ENCODE measurements at regions not wholly inside any gene's neighbourhood (a gene's known extent, or its start where the extent isn't known, plus 50 kb on each side); places are given as distances from the start of the nearest gene placed in this dataset.

GRCh38 chr4:98794565-98795205 lies 134.2 kb downstream of the EIF4E start:
- POLR2A ChIA-PET, result interaction anchor here (0.6 kb wide), 2 partner anchors 94 to 97 kb away, joined by 3 read pairs; no protein-coding TSS in a partner anchor
- Mint-ChIP-seq H3K27ac (no peak overlapping the region), H3K4me1 (ENCODE audit: low read depth) (peaks cover 15% of the 10 kb centered on the region), H3K27me3 (no peaks in the 10 kb centered on the region), H3K4me3 (no peak overlapping the region), H3K36me3 (ENCODE audit: low read depth) (no peaks in the 10 kb centered on the region), H3K9me3 (no peaks in the 10 kb centered on the region)
- TF ChIP-seq CTCF (IDR thresholded peaks at IDR 0.05), result no peak
- intact Hi-C loops (cut with micrococcal nuclease), result no loop called here
- CTCF ChIA-PET, result no interaction called here
- DNase-seq, result peak; percentile 59
- peak; percentile 91 for ATAC-seq

DNA sequence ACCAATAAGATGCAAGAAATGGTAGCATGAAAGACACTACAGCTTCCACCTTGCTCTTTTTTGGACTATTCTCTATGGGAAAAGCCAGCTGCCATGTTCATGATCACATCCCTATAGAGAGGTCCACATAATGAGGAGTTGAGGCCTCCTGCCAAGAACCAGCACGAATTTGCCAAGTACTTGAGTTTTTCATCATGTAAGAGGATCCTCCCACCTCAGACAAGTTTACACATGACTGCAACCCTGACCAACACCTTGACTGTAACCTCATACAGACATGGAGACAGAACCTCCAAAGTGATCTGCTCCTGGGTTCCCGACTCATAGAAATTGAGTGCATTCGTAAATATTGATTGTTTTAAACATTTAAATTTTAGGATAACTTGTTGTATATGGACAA lies 135.2 kb upstream of the TSPAN5 start:
- H3K36me3 Mint-ChIP-seq (ENCODE audit: low read depth), result no peaks in the 10 kb centered on the region
- no peaks in the 10 kb centered on the region for H3K27me3 Mint-ChIP-seq
- CTCF ChIA-PET, result no interaction called here
- peaks cover 15% of the 10 kb centered on the region for H3K4me1 Mint-ChIP-seq (ENCODE audit: low read depth)
- DNase-seq (no peak), ATAC-seq (no peak)
- POLR2A ChIA-PET, result no interaction called here
- H3K9me3 Mint-ChIP-seq, result no peaks in the 10 kb centered on the region
- no peak overlapping the region for H3K27ac Mint-ChIP-seq
- intact Hi-C loops (cut with micrococcal nuclease), result no loop called here
- no peak overlapping the region for H3K4me3 Mint-ChIP-seq
- TF ChIP-seq CTCF (IDR thresholded peaks at IDR 0.05), result no peak

GRCh38 chr4:98786866-98787265 lies 128.5 kb upstream of the TSPAN5 start:
- no peak for TF ChIP-seq CTCF (IDR thresholded peaks at IDR 0.05)
- CTCF ChIA-PET, result no interaction called here
- no peak for ATAC-seq

GRCh38 chr4:98784947-98785706 lies 126.7 kb upstream of the TSPAN5 start:
- DNase-seq (no peak), ATAC-seq (no peak)
- Mint-ChIP-seq H3K9me3 (no peaks in the 10 kb centered on the region), H3K27me3 (peaks cover 1% of the 10 kb centered on the region), H3K27ac (no peak overlapping the region), H3K4me3 (no peak overlapping the region), H3K4me1 (ENCODE audit: low read depth) (no peaks in the 10 kb centered on the region), H3K36me3 (ENCODE audit: low read depth) (no peaks in the 10 kb centered on the region)
- ChIA-PET CTCF (no interaction called here), POLR2A (no interaction called here)
- TF ChIP-seq CTCF (IDR thresholded peaks at IDR 0.05), result no peak
- intact Hi-C loops (cut with micrococcal nuclease), result no loop called here

More at GRCh38 chr4:98786866-98787265, 128.5 kb upstream of the TSPAN5 start:
- Mint-ChIP-seq H3K27ac (no peak overlapping the region), H3K27me3 (no peaks in the 10 kb centered on the region), H3K4me1 (ENCODE audit: low read depth) (no peaks in the 10 kb centered on the region), H3K4me3 (no peak overlapping the region), H3K9me3 (no peaks in the 10 kb centered on the region), H3K36me3 (ENCODE audit: low read depth) (no peaks in the 10 kb centered on the region)
- no peak for DNase-seq
- POLR2A ChIA-PET, result interaction anchor here (0.6 kb wide), 1 partner anchor 322 kb away, joined by 3 read pairs; no protein-coding TSS in a partner anchor
- intact Hi-C loops (cut with micrococcal nuclease), result no loop called here

DNA sequence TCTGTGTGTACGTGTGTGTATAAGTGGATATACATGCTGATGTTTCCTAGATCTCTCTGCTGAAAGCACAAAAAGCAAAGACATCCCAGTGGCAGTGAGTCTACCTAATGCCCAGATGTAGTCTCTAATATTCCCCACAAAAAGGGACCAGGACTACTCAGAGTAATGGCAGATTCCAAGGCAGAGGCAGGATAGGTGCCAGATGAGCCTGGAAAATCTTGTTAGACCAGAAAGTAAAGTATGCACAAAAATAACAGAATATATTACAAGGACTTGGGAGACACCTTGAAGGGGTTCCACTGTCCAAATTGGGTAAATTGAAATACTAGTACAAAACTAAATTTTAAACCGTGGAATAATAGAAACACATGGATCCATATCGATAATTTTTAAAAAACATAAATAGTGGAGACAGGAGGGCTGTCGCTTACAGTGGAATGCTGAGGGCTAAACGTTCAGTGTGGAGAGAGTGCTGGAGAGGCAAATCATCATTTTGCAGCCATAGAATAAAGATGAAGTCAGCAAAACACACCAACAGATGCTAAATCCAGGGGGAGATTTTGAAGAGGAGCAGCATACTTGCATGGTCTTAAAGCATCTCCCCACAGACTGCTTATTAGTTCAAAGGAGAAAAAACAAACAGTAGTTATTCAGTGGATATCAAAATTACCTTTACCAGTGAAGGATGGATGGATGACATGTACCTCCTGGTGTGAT lies 123.4 kb upstream of the TSPAN5 start:
- Mint-ChIP-seq H3K9me3 (no peaks in the 10 kb centered on the region), H3K4me1 (ENCODE audit: low read depth) (no peaks in the 10 kb centered on the region), H3K4me3 (no peak overlapping the region), H3K27ac (no peak overlapping the region), H3K36me3 (ENCODE audit: low read depth) (no peaks in the 10 kb centered on the region), H3K27me3 (peaks cover 1% of the 10 kb centered on the region)
- ChIA-PET CTCF (no interaction called here), POLR2A (no interaction called here)
- intact Hi-C loops (cut with micrococcal nuclease), result no loop called here
- no peak for ATAC-seq
- DNase-seq, result no peak
- no peak for TF ChIP-seq CTCF (IDR thresholded peaks at IDR 0.05)
